ENCODE measurements at regions not wholly inside any gene's neighbourhood (a gene's known extent, or its start where the extent isn't known, plus 50 kb on each side); places are given as distances from the start of the nearest gene placed in this dataset.

- CTCF ChIA-PET, result no interaction called here
- POLR2A ChIA-PET, result no interaction called here
- H3K4me1 Mint-ChIP-seq, result no peaks in the 10 kb centered on the region
- intact Hi-C loops (cut with DNase I, micrococcal nuclease), result no loop called here
- H3K27ac Mint-ChIP-seq, result no peak overlapping the region
- H3K27me3 Mint-ChIP-seq, result no peaks in the 10 kb centered on the region
- no peak overlapping the region for H3K4me3 Mint-ChIP-seq
- ATAC-seq (no peak), DNase-seq (no peak)
- no peaks in the 10 kb centered on the region for H3K9me3 Mint-ChIP-seq (ENCODE audit: low read depth)
- no peaks in the 10 kb centered on the region for H3K36me3 Mint-ChIP-seq (ENCODE audit: low read depth)
These were observed 139.5 kb upstream of the SETBP1 start for GRCh38 chr18:44541159-44541558.

GRCh38 chr18:44541781-44542180 lies 138.9 kb upstream of the SETBP1 start:
- intact Hi-C loops (cut with DNase I, micrococcal nuclease), result no loop called here
- DNase-seq (no peak), ATAC-seq (no peak)
- Mint-ChIP-seq H3K4me1 (no peaks in the 10 kb centered on the region), H3K27me3 (no peaks in the 10 kb centered on the region), H3K27ac (no peak overlapping the region), H3K9me3 (ENCODE audit: low read depth) (no peaks in the 10 kb centered on the region), H3K4me3 (no peak overlapping the region), H3K36me3 (ENCODE audit: low read depth) (no peaks in the 10 kb centered on the region)
- POLR2A ChIA-PET, result interaction anchor here (0.6 kb wide), 1 partner anchor 363 kb away, joined by 3 read pairs; no protein-coding TSS in a partner anchor
- CTCF ChIA-PET, result no interaction called here

GRCh38 chr18:44543387-44543786 lies 137.3 kb upstream of the SETBP1 start:
- ChIA-PET CTCF (no interaction called here), POLR2A (no interaction called here)
- Mint-ChIP-seq H3K27ac (no peak overlapping the region), H3K36me3 (ENCODE audit: low read depth) (no peaks in the 10 kb centered on the region), H3K4me1 (peaks cover under 1% of the 10 kb centered on the region), H3K9me3 (ENCODE audit: low read depth) (no peaks in the 10 kb centered on the region), H3K27me3 (no peaks in the 10 kb centered on the region), H3K4me3 (no peak overlapping the region)
- DNase-seq (no peak), ATAC-seq (peak; percentile 57)
- intact Hi-C loops (cut with DNase I, micrococcal nuclease), result no loop called here

- intact Hi-C loops (cut with DNase I, micrococcal nuclease), result no loop called here
- peak; percentile 51 for ATAC-seq
- Mint-ChIP-seq H3K36me3 (ENCODE audit: low read depth) (no peaks in the 10 kb centered on the region), H3K4me3 (no peak overlapping the region), H3K4me1 (peaks cover 4% of the 10 kb centered on the region), H3K27ac (no peak overlapping the region), H3K27me3 (no peaks in the 10 kb centered on the region), H3K9me3 (ENCODE audit: low read depth) (no peaks in the 10 kb centered on the region)
- POLR2A ChIA-PET, result no interaction called here
- DNase-seq, result peak; percentile 4
- CTCF ChIA-PET, result interaction anchor here (0.5 kb wide), 1 partner anchor 387 kb away, joined by 3 read pairs; no protein-coding TSS in a partner anchor
These were observed 135.2 kb upstream of the SETBP1 start for GRCh38 chr18:44545359-44545985.

GRCh38 chr18:44546954-44547353 lies 133.7 kb upstream of the SETBP1 start:
- ChIA-PET CTCF (interaction anchor here (0.8 kb wide), 1 partner anchor 35 kb away, joined by 3 read pairs; no protein-coding TSS in a partner anchor), POLR2A (no interaction called here)
- ATAC-seq (no peak), DNase-seq (no peak)
- Mint-ChIP-seq H3K27ac (no peak overlapping the region), H3K9me3 (ENCODE audit: low read depth) (no peaks in the 10 kb centered on the region), H3K36me3 (ENCODE audit: low read depth) (no peaks in the 10 kb centered on the region), H3K27me3 (no peaks in the 10 kb centered on the region), H3K4me1 (peaks cover 4% of the 10 kb centered on the region), H3K4me3 (no peak overlapping the region)
- intact Hi-C loops (cut with DNase I, micrococcal nuclease), result no loop called here

- ChIA-PET POLR2A (no interaction called here), CTCF (no interaction called here)
- H3K27ac Mint-ChIP-seq, result no peak overlapping the region
- DNase-seq (no peak), ATAC-seq (no peak)
- intact Hi-C loops (cut with DNase I, micrococcal nuclease), result no loop called here
- no peaks in the 10 kb centered on the region for H3K36me3 Mint-ChIP-seq (ENCODE audit: low read depth)
- no peaks in the 10 kb centered on the region for H3K27me3 Mint-ChIP-seq
- H3K4me1 Mint-ChIP-seq, result peaks cover 4% of the 10 kb centered on the region
- H3K4me3 Mint-ChIP-seq, result no peak overlapping the region
- H3K9me3 Mint-ChIP-seq (ENCODE audit: low read depth), result no peaks in the 10 kb centered on the region
These were observed 132.1 kb upstream of the SETBP1 start for GRCh38 chr18:44548291-44549221.

GRCh38 chr18:44552706-44553105 lies 128.0 kb upstream of the SETBP1 start:
- ChIA-PET POLR2A (no interaction called here), CTCF (interaction anchor here (0.9 kb wide), 1 partner anchor 661 kb away, joined by 3 read pairs; no protein-coding TSS in a partner anchor)
- Mint-ChIP-seq H3K27me3 (peaks cover 2% of the 10 kb centered on the region), H3K9me3 (ENCODE audit: low read depth) (no peaks in the 10 kb centered on the region), H3K36me3 (ENCODE audit: low read depth) (no peaks in the 10 kb centered on the region), H3K27ac (no peak overlapping the region), H3K4me3 (no peak overlapping the region), H3K4me1 (peaks cover 4% of the 10 kb centered on the region)
- DNase-seq, result no peak
- intact Hi-C loops (cut with DNase I, micrococcal nuclease), result no loop called here
- ATAC-seq, result no peak

GRCh38 chr18:44556296-44556695 lies 124.4 kb upstream of the SETBP1 start:
- H3K27ac Mint-ChIP-seq, result no peak overlapping the region
- ATAC-seq, result no peak
- ChIA-PET CTCF (no interaction called here), POLR2A (no interaction called here)
- H3K4me1 Mint-ChIP-seq, result no peaks in the 10 kb centered on the region
- no peaks in the 10 kb centered on the region for H3K36me3 Mint-ChIP-seq (ENCODE audit: low read depth)
- peaks cover 2% of the 10 kb centered on the region for H3K27me3 Mint-ChIP-seq
- H3K9me3 Mint-ChIP-seq (ENCODE audit: low read depth), result no peaks in the 10 kb centered on the region
- DNase-seq, result no peak
- H3K4me3 Mint-ChIP-seq, result no peak overlapping the region
- intact Hi-C loops (cut with DNase I, micrococcal nuclease), result no loop called here

GRCh38 chr18:44557616-44558151 lies 123.0 kb upstream of the SETBP1 start:
- DNase-seq (no peak), ATAC-seq (no peak)
- ChIA-PET POLR2A (no interaction called here), CTCF (no interaction called here)
- Mint-ChIP-seq H3K36me3 (ENCODE audit: low read depth) (no peaks in the 10 kb centered on the region), H3K4me3 (no peak overlapping the region), H3K9me3 (ENCODE audit: low read depth) (no peaks in the 10 kb centered on the region), H3K27ac (no peak overlapping the region), H3K4me1 (no peaks in the 10 kb centered on the region), H3K27me3 (peaks cover 2% of the 10 kb centered on the region)
- intact Hi-C loops (cut with DNase I, micrococcal nuclease), result no loop called here

GRCh38 chr18:44558767-44559166 lies 121.9 kb upstream of the SETBP1 start:
- Mint-ChIP-seq H3K9me3 (ENCODE audit: low read depth) (no peaks in the 10 kb centered on the region), H3K27me3 (peaks cover 2% of the 10 kb centered on the region), H3K36me3 (ENCODE audit: low read depth) (no peaks in the 10 kb centered on the region), H3K4me3 (no peak overlapping the region), H3K27ac (no peak overlapping the region), H3K4me1 (no peaks in the 10 kb centered on the region)
- ATAC-seq, result no peak
- intact Hi-C loops (cut with DNase I, micrococcal nuclease), result no loop called here
- ChIA-PET CTCF (no interaction called here), POLR2A (no interaction called here)
- no peak for DNase-seq

GRCh38 chr18:44562986-44563385 lies 117.7 kb upstream of the SETBP1 start:
- no peak for ATAC-seq
- Mint-ChIP-seq H3K27me3 (no peaks in the 10 kb centered on the region), H3K4me1 (no peaks in the 10 kb centered on the region), H3K9me3 (ENCODE audit: low read depth) (no peaks in the 10 kb centered on the region), H3K36me3 (ENCODE audit: low read depth) (no peaks in the 10 kb centered on the region), H3K4me3 (no peak overlapping the region), H3K27ac (no peak overlapping the region)
- POLR2A ChIA-PET, result no interaction called here
- CTCF ChIA-PET, result interaction anchor here (0.7 kb wide), 1 partner anchor 69 kb away, joined by 3 read pairs; no protein-coding TSS in a partner anchor
- no peak for DNase-seq
- intact Hi-C loops (cut with DNase I, micrococcal nuclease), result no loop called here

GRCh38 chr18:44564922-44565321 lies 115.8 kb upstream of the SETBP1 start:
- H3K4me3 Mint-ChIP-seq, result no peak overlapping the region
- H3K4me1 Mint-ChIP-seq, result no peaks in the 10 kb centered on the region
- ChIA-PET POLR2A (no interaction called here), CTCF (no interaction called here)
- no peaks in the 10 kb centered on the region for H3K9me3 Mint-ChIP-seq (ENCODE audit: low read depth)
- intact Hi-C loops (cut with DNase I, micrococcal nuclease), result no loop called here
- no peak overlapping the region for H3K27ac Mint-ChIP-seq
- DNase-seq, result no peak
- no peaks in the 10 kb centered on the region for H3K27me3 Mint-ChIP-seq
- no peaks in the 10 kb centered on the region for H3K36me3 Mint-ChIP-seq (ENCODE audit: low read depth)
- ATAC-seq, result no peak
